Thymus (tissue), 11 donors: ENCODE measurements at regions not wholly inside any gene's neighbourhood (a gene's known extent, or its start where the extent isn't known, plus 50 kb on each side); places are given as distances from the start of the nearest gene placed in this dataset.

Source experiments
- DNase-seq, 9 donors: peaks; one replicate each; pipeline ENCODE4 v3.0.0-alpha.2; 2013; ENCODE audit warnings: low spot score in 9 of 9, low read depth in 6 of 9, missing footprints in 1 of 9
- H3K27ac ChIP-seq, 2 donors: one replicate each; pipeline ENCODE4 v1.5.1; 2013; ENCODE audit warnings: control low read depth in 1 of 2, low read depth in 1 of 2, low read length in 1 of 2, mild to moderate bottlenecking in 1 of 2, moderate library complexity in 1 of 2
- H3K27me3 ChIP-seq, 2 donors: one replicate each; pipeline ENCODE4 v1.5.1; 2013; ENCODE audit warnings: low read length in 1 of 2; ENCODE audit not compliant: control insufficient read depth in 2 of 2, insufficient read depth in 1 of 2
- H3K36me3 ChIP-seq, 2 donors: one replicate each; pipeline ENCODE4 v1.5.1; 2013; ENCODE audit warnings: low read length in 1 of 2, mild to moderate bottlenecking in 1 of 2, moderate library complexity in 1 of 2; ENCODE audit not compliant: control insufficient read depth in 2 of 2, insufficient read depth in 2 of 2
- H3K4me1 ChIP-seq, 2 donors: one replicate each; pipeline ENCODE4 v1.5.1; 2013; ENCODE audit warnings: low read length in 2 of 2; ENCODE audit not compliant: control insufficient read depth in 2 of 2, insufficient read depth in 2 of 2
- H3K4me3 ChIP-seq, 2 donors: one replicate each; pipeline ENCODE4 v1.5.1; 2013; ENCODE audit warnings: low read length in 2 of 2, control low read depth in 1 of 2, mild to moderate bottlenecking in 1 of 2
- H3K9me3 ChIP-seq, 2 donors: one replicate each; pipeline ENCODE4 v1.5.1; 2013; ENCODE audit warnings: low read length in 1 of 2, mild to moderate bottlenecking in 1 of 2; ENCODE audit not compliant: control insufficient read depth in 2 of 2, insufficient read depth in 1 of 2
- WGBS: extraction: QIAGEN DNeasy Blood & Tissue Kit; methylation state at CpG from one replicate; pipeline ENCODE4 v1.1.7; 2013; 5-methylcytosine and 5-hydroxymethylcytosine counted together
- donor health status: healthy.

GRCh38 chr15:94930441-94930840 lies 699.1 kb downstream of the MCTP2 start:
- Histone ChIP-seq H3K9me3 (peaks cover 0 to 8% of the 10 kb centered on the region in 2 donors), H3K27ac (no peak overlapping the region), H3K27me3 (no peaks in the 10 kb centered on the region), H3K36me3 (no peaks in the 10 kb centered on the region), H3K4me3 (no peak overlapping the region), H3K4me1 (no peaks in the 10 kb centered on the region)
- WGBS, result 85% methylated on average over 4 of the region's 4 CpGs
- DNase-seq, result no peak

DNA sequence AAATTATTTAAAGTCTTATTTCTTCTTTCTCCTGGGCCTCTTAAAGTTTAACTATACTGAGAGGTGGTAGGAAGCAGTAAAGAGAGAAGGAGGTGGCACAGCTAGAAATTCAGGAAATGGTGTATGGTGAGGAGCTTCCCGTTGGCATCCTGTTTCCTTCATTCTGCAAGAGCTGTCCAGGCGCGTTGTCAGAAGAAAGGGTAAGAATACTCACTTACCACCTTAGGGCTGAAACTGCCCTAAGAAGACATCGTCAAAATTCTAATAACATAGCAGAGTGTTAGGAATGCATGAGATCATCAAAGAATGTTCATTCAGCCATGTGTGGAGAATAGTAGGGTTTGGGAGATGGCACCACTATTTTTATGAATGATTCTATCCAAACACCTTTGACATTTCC lies 699.6 kb downstream of the MCTP2 start:
- Histone ChIP-seq H3K27ac (no peak overlapping the region), H3K4me3 (no peak overlapping the region), H3K36me3 (no peaks in the 10 kb centered on the region), H3K27me3 (no peaks in the 10 kb centered on the region), H3K4me1 (no peaks in the 10 kb centered on the region), H3K9me3 (peaks cover 0 to 8% of the 10 kb centered on the region in 2 donors)
- DNase-seq, result no peak
- WGBS, result 27% methylated on average over 4 of the region's 4 CpGs

GRCh38 chr15:94934440-94934839 lies 703.1 kb downstream of the MCTP2 start:
- no peak for DNase-seq
- Histone ChIP-seq H3K4me1 (no peaks in the 10 kb centered on the region), H3K36me3 (no peaks in the 10 kb centered on the region), H3K27me3 (no peaks in the 10 kb centered on the region), H3K27ac (no peak overlapping the region), H3K9me3 (peaks cover 0 to 8% of the 10 kb centered on the region in 2 donors), H3K4me3 (no peak overlapping the region)
- 96% methylated on average over 3 of the region's 3 CpGs for WGBS

DNA sequence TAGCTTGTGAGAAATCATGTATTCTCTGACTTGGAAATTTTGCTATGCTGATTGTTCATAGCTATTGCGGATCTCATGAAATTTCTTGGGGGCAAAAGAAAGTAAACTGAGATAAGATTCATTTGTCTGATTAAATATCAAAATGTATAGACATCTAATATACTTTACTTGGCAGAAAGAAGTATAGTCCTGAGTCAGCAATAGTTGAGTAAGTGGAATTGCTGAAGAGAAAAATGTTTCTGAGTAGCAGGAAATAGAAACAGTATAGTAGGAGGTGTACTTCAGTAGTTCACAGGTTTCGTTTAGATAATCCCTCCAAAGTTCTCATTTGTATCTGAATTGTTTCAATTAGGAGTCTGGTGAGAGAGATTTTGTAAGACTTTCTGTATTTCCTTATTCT lies 705.9 kb downstream of the MCTP2 start:
- no peak overlapping the region for H3K27ac ChIP-seq
- no peaks in the 10 kb centered on the region for H3K36me3 ChIP-seq
- peaks cover 0 to 8% of the 10 kb centered on the region in 2 donors for H3K9me3 ChIP-seq
- no peak for DNase-seq
- 92% methylated on average over 2 of the region's 2 CpGs for WGBS
- no peak overlapping the region for H3K4me3 ChIP-seq
- no peaks in the 10 kb centered on the region for H3K4me1 ChIP-seq
- no peaks in the 10 kb centered on the region for H3K27me3 ChIP-seq

- Histone ChIP-seq H3K27ac (no peak overlapping the region), H3K27me3 (no peaks in the 10 kb centered on the region), H3K9me3 (no peaks in the 10 kb centered on the region), H3K4me1 (no peaks in the 10 kb centered on the region), H3K36me3 (no peaks in the 10 kb centered on the region), H3K4me3 (no peak overlapping the region)
- DNase-seq, result no peak
These were observed 712.5 kb downstream of the MCTP2 start for GRCh38 chr15:94943888-94944287.

DNA sequence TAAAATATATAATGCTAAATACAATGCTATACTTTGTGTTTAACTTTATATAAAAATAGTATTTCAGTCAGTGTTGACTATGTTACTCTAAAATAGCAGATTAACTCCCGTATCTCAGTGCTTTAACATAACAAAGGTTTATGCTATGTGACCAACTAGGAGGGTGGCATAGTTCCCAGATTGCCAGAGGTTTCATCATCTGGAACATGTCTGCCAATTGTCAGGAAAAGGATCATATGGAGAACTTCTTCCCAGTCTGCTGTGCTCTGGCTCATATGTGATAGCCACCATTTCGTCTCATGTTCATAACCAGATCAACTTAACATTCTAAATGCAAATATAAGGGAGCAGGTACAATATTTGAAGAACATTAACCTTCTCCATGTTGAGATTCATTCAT lies 720.2 kb downstream of the MCTP2 start:
- no peak overlapping the region for H3K27ac ChIP-seq
- DNase-seq, result no peak
- no peaks in the 10 kb centered on the region for H3K4me1 ChIP-seq
- no peaks in the 10 kb centered on the region for H3K36me3 ChIP-seq
- H3K27me3 ChIP-seq, result no peaks in the 10 kb centered on the region
- 94% methylated on average over 2 of the region's 2 CpGs for WGBS
- H3K9me3 ChIP-seq, result no peaks in the 10 kb centered on the region
- no peak overlapping the region for H3K4me3 ChIP-seq

GRCh38 chr15:94963953-94964352 lies 732.6 kb downstream of the MCTP2 start:
- DNase-seq, result no peak
- Histone ChIP-seq H3K4me3 (no peak overlapping the region), H3K27me3 (no peaks in the 10 kb centered on the region), H3K4me1 (no peaks in the 10 kb centered on the region), H3K9me3 (peaks cover 0 to 2% of the 10 kb centered on the region in 2 donors), H3K27ac (no peak overlapping the region), H3K36me3 (no peaks in the 10 kb centered on the region)

DNA sequence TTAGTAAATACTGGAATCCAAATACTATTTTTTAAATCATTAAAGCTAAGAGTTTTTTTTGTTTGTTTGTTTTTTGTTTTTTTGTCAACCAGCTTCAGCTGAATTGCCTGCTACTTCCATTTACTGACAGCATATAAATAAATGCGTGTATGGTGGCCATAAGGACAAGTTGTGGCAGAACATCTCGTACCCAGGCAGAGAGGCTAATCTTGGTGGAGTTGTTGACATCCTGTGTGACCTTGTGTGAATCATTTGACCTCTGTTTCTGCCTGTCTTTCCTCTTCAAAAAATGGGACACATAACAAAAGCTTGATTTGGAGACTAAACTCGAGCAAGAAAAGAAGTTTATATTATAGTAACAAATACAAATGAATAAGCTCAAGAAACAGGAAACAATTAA lies 734.2 kb downstream of the MCTP2 start:
- no peaks in the 10 kb centered on the region for H3K4me1 ChIP-seq
- no peak overlapping the region for H3K27ac ChIP-seq
- no peak for DNase-seq
- no peaks in the 10 kb centered on the region for H3K36me3 ChIP-seq
- no peaks in the 10 kb centered on the region for H3K27me3 ChIP-seq
- WGBS, result 84% methylated on average over 3 of the region's 3 CpGs
- no peak overlapping the region for H3K4me3 ChIP-seq
- H3K9me3 ChIP-seq, result no peaks in the 10 kb centered on the region

DNA sequence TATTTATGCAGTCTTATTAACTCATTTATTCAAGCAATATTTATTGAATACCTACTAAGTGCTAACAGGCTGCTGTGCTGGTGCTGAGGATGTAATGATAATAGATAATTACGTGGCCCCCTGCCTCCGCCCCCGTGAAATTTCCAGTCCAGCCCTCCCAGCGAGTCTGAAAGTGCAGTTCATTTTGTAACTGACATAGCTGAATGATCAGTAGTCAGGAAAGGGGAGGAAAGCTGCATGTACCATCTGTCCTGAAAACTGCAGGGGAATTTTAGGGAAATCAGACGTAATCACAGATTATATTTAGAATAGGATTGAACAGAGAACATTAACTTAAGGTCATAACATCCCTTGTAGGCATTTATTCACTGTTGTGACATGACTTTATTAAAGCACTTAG lies 736.8 kb downstream of the MCTP2 start:
- no peaks in the 10 kb centered on the region for H3K36me3 ChIP-seq
- no peak for DNase-seq
- H3K4me1 ChIP-seq, result no peaks in the 10 kb centered on the region
- H3K4me3 ChIP-seq, result no peak overlapping the region
- 94% methylated on average over 5 of the region's 5 CpGs for WGBS
- H3K27ac ChIP-seq, result no peak overlapping the region
- H3K9me3 ChIP-seq, result no peaks in the 10 kb centered on the region
- H3K27me3 ChIP-seq, result no peaks in the 10 kb centered on the region

DNA sequence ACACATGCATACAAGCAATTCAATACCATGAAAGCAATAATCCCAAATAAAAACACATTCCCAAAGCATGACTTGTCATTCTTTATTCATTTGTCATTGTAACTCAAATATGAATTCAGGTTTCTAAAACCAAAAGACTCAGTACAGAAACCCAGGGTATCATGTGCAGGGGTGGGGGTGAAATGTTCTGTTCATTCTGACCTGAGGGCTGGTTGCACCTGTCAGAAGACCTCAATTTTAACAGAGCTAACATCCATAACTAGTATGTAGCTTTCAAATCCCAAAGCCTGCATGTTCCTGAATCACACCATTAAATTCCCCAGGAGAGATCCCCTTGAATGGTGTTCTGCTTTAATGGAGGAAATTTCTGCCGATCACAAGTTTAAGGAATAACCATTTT lies 738.7 kb downstream of the MCTP2 start:
- WGBS, result 95% methylated on average over 1 of the region's 1 CpG

More for the DNA sequence above, 738.7 kb downstream of the MCTP2 start:
- Histone ChIP-seq H3K27me3 (no peaks in the 10 kb centered on the region), H3K4me1 (no peaks in the 10 kb centered on the region), H3K27ac (no peak overlapping the region), H3K36me3 (no peaks in the 10 kb centered on the region), H3K4me3 (no peak overlapping the region), H3K9me3 (no peaks in the 10 kb centered on the region)
- no peak for DNase-seq
